H1 (cell line): ENCODE measurements at regions not wholly inside any gene's neighbourhood (a gene's known extent, or its start where the extent isn't known, plus 50 kb on each side); places are given as distances from the start of the nearest gene placed in this dataset.

Source experiments
- ATF2 ChIP-seq: IDR thresholded peaks from 2 replicates; pipeline ENCODE4 v1.6.1; 2012; ENCODE audit warnings: low read length, inconsistent platforms
- JUN ChIP-seq: IDR thresholded peaks from 2 replicates; pipeline ENCODE4 v1.6.1; 2011; ENCODE audit warnings: low read depth, mild to moderate bottlenecking, improper control_type of control experiment, low read length
- KDM5A ChIP-seq: fragments of 200-600 bp; IDR thresholded peaks from 2 replicates; pipeline ENCODE4 v1.7.1; 2012; ENCODE audit warnings: mild to moderate bottlenecking, low read length, inconsistent platforms, mixed read lengths
- NANOG ChIP-seq: IDR thresholded peaks from 2 replicates; pipeline ENCODE4 v1.6.1; 2011; ENCODE audit warnings: low read length, low read depth, mild to moderate bottlenecking, inconsistent platforms; ENCODE audit not compliant: insufficient read depth, poor library complexity, severe bottlenecking
- RBBP5 ChIP-seq: IDR thresholded peaks from 2 replicates; pipeline ENCODE4 v1.7.1; 2012; ENCODE audit warnings: low read depth, mild to moderate bottlenecking, inconsistent platforms, low read length, moderate library complexity, borderline replicate concordance
- RNF2 ChIP-seq: fragments of 200-900, 300-1000 bp; sonication (generic); IDR thresholded peaks from 2 replicates; pipeline ENCODE4 v1.7.1; 2016; ENCODE audit warnings: borderline replicate concordance, low read depth, mild to moderate bottlenecking, antibody characterized with exemption, low read length; ENCODE audit not compliant: poor library complexity, severe bottlenecking; ENCODE audit errors: missing control alignments

- no peak for TF ChIP-seq JUN
- no peak for TF ChIP-seq KDM5A
- no peak for TF ChIP-seq RBBP5
- no peak for TF ChIP-seq NANOG
- no peak for TF ChIP-seq RNF2
- TF ChIP-seq ATF2, result no peak
These were observed 113.8 kb upstream of the LRPAP1 start (continued) for GRCh38 chr4:3645711-3646679.
